ENCODE measurements at regions not wholly inside any gene's neighbourhood (a gene's known extent, or its start where the extent isn't known, plus 50 kb on each side); places are given as distances from the start of the nearest gene placed in this dataset.

DNA sequence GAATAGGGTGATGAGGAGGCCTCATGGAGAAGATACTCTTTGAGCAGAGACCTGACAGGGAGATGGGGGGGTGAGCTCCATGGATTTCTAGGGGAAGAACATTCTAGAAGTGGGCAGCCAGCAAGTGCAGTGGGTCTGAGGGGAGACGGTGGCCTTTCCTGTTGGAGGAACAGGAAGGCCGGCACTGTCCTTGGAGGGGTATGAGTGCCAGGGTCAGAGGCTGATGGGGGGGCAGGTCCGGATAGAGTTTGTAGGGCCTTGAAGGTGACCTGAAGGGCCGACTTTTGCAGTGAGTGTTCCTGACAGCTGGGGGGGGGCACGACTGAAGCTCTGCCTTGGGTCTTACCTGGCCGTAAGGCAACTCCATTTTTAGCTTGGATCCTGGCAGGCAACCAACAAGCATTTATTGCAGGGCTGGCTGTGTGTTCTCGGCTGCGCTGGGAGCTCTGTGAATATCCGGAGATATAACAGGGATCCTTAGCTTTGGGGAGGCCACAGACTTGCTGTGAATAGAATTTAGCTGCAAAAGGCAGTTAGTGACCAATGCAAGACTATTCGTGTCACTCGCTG lies 130.6 kb downstream of the MRPS6 start:
- TF ChIP-seq, protein P1, sequence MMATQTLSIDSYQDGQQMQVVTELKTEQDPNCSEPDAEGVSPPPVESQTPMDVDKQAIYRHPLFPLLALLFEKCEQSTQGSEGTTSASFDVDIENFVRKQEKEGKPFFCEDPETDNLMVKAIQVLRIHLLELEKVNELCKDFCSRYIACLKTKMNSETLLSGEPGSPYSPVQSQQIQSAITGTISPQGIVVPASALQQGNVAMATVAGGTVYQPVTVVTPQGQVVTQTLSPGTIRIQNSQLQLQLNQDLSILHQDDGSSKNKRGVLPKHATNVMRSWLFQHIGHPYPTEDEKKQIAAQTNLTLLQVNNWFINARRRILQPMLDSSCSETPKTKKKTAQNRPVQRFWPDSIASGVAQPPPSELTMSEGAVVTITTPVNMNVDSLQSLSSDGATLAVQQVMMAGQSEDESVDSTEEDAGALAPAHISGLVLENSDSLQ (IDR thresholded peaks at IDR 0.05), result no peak
- TF ChIP-seq HDGF (IDR thresholded peaks at IDR 0.05; ENCODE audit: borderline replicate concordance) (no peak), FOXA1 (IDR thresholded peaks at IDR 0.05) (no peak), ELF4 (IDR thresholded peaks at IDR 0.05) (no peak), SP1 (IDR thresholded peaks at IDR 0.05) (no peak), ARNT (IDR thresholded peaks at IDR 0.05) (no peak)
- POLR2A ChIA-PET, result no interaction called here
- no peak for DNase-seq (ENCODE audit: extremely low spot score)
- CTCF ChIA-PET, result interaction anchor here (0.9 kb wide), 1 partner anchor 75 kb away, joined by 3 read pairs; no protein-coding TSS in a partner anchor

DNA sequence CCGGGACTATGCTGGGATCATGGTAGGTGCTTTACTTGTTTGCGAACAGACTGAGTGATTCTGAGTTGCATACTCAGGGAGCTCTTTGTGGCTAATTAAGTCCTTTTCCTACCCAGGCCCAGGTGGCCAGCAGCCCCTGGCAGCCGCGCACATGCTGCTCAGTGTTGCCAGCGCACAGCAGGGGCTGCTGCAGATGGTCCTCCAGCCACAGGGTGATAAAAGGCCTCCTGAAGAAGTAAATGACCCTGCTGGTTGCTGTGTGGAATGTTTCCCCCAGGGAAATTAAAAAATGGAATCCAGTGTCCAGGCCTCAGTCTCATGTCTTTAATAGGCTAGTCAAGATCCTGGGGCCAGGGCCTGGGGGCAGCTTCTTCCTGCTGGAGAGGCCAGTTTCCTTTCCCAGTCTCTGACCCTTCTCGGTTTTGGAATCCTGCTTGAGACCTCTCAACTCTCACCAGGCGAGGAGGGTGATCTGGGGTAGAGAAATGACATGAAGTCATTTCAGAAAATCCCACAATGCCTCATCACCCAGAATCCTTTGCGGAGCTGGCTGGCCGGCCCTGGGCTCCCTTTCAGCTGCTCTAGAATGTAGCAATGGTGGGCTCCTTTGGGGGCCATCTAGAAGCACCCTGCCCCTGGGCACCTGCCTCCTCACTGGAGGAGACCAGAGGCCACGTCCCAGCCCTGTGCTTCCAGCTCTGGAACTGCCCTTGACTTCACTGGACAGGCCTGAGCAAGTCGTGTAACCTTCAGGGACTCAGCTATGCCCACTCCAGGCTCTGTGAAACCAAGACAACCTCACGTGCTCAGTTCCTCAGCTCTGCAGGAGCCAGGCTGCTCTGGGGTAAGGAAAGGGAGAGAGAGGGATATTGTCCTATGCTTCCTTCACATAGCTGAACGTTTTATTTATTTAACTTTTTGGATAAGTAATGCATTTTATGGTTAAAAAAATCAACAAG lies 131.4 kb downstream of the MRPS6 start:
- POLR2A ChIA-PET, result no interaction called here
- TF ChIP-seq CTBP1 (IDR thresholded peaks at IDR 0.05; ENCODE audit: borderline replicate concordance) (no peak), HDGF (IDR thresholded peaks at IDR 0.05; ENCODE audit: borderline replicate concordance) (no peak), ZNF384 (IDR thresholded peaks at IDR 0.05) (no peak), FOXK2 (IDR thresholded peaks at IDR 0.05) (no peak), SP1 (IDR thresholded peaks at IDR 0.05) (no peak)
- CTCF ChIA-PET, result interaction anchor here (0.7 kb wide), 1 partner anchor 103 kb away, joined by 5 read pairs; no protein-coding TSS in a partner anchor
- no peak for DNase-seq (ENCODE audit: extremely low spot score)

DNA sequence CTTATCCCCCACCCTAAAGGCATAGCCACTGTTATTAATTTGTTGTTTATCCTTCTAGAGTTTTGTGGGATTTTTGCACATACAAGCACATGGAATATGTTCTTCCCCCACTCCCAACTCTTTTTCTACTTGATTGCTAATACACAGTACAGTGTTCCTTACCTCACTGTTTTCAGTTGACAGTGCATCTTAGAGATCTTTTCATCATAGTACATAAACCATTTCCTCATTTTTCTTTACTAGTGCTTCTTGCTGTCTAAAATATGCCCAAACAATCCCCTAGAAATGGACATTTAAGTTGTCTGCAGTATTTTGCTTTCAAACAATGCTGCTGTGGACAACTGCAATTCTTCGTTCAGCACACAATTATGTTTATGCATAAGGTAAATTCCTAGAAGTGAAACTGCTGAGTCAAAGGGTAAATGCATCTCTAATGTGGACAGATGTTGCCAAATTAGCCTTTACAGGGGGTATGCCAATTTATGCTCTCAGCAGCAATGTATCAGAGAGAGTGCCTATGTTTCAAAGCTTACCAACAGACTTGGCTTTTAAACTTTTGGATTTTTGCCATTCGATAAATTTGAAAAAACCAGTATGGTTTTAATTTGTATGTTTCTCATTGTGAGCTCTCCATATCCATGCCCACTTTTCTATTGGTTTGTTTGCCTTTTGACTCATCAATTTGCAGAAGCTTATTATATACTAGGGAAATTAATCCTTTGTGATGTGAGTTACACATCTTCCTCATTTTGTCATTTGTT lies 132.6 kb downstream of the MRPS6 start:
- no peak for DNase-seq (ENCODE audit: extremely low spot score)
- TF ChIP-seq LEF1 (IDR thresholded peaks at IDR 0.05; ENCODE audit: borderline replicate concordance) (no peak), ZNF384 (IDR thresholded peaks at IDR 0.05) (no peak), FOXM1 (IDR thresholded peaks at IDR 0.05; ENCODE audit: borderline replicate concordance) (no peak), SUZ12 (IDR thresholded peaks at IDR 0.05) (no peak), TARDBP (IDR thresholded peaks at IDR 0.05) (no peak)
- TF ChIP-seq, protein P1 (IDR thresholded peaks at IDR 0.05), result no peak
- POLR2A ChIA-PET, result no interaction called here
- CTCF ChIA-PET, result interaction anchor here (0.8 kb wide), 1 partner anchor 396 kb away, joined by 3 read pairs; no protein-coding TSS in a partner anchor

DNA sequence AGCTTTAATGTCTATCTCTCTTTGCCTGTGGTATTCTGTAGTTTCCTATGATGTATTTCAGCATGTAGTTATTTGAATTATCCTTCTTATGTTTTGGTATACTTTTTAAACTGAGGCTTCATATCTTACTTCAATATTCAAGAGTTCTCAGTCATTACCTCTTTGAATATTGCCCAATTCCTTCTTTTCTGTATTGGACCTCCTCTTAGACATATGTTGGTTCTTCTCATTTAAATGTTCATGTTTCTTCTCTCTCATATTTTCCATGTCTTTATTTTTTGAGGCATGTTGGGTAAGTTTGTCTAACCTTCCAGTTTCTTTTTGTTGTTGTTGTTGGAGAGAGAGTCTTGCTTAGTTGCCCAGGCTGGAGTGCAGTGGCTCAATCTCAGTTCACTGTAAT lies 140.6 kb downstream of the MRPS6 start:
- POLR2A ChIA-PET, result no interaction called here
- no peak for DNase-seq (ENCODE audit: extremely low spot score)
- CTCF ChIA-PET, result no interaction called here
- TF ChIP-seq TARDBP (IDR thresholded peaks at IDR 0.05) (no peak), ELF4 (IDR thresholded peaks at IDR 0.05) (no peak), SUZ12 (IDR thresholded peaks at IDR 0.05) (no peak), FOXK2 (IDR thresholded peaks at IDR 0.05) (no peak), CTBP1 (IDR thresholded peaks at IDR 0.05; ENCODE audit: borderline replicate concordance) (no peak), SP1 (IDR thresholded peaks at IDR 0.05) (no peak), FOXA1 (IDR thresholded peaks at IDR 0.05) (no peak), FOXM1 (IDR thresholded peaks at IDR 0.05; ENCODE audit: borderline replicate concordance) (no peak), BHLHE40 (IDR thresholded peaks at IDR 0.05; ENCODE audit: borderline replicate concordance) (no peak), L3MBTL2 (conservative IDR thresholded peaks at IDR 0.05) (no peak), ARNT (IDR thresholded peaks at IDR 0.05) (no peak)
- TF ChIP-seq, protein P1 (IDR thresholded peaks at IDR 0.05), result no peak

DNA sequence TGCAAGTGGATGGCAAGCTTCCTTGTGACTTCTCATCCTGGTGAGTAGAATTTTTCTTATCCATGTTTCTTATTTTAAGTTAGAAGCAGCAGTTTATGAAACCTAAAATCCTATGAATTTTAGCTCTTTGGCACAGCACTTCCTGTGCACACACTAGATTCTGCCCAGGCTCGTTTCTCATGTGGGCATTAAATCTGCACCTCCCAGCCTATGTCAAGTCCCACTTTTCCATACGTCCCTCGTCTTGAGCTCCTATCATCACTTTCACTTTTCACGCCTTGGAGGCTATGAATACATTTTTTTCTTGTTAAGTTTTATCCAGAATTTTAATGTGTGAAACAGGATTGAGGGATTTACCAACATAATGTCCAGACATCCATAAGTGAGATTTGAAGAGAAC lies 142.1 kb downstream of the MRPS6 start:
- no peak for DNase-seq (ENCODE audit: extremely low spot score)
- no peak for TF ChIP-seq HDGF (IDR thresholded peaks at IDR 0.05; ENCODE audit: borderline replicate concordance)
- TF ChIP-seq SP1 (IDR thresholded peaks at IDR 0.05), result no peak
- no peak for TF ChIP-seq SUZ12 (IDR thresholded peaks at IDR 0.05)
- TF ChIP-seq, protein P1 (IDR thresholded peaks at IDR 0.05), result no peak
- TF ChIP-seq CTBP1 (IDR thresholded peaks at IDR 0.05; ENCODE audit: borderline replicate concordance), result no peak
- no peak for TF ChIP-seq ARNT (IDR thresholded peaks at IDR 0.05)
- TF ChIP-seq FOXA1 (IDR thresholded peaks at IDR 0.05), result no peak
- no peak for TF ChIP-seq ZNF384 (IDR thresholded peaks at IDR 0.05)
- TF ChIP-seq L3MBTL2 (conservative IDR thresholded peaks at IDR 0.05), result no peak
- no peak for TF ChIP-seq ELF4 (IDR thresholded peaks at IDR 0.05)
- no peak for TF ChIP-seq BHLHE40 (IDR thresholded peaks at IDR 0.05; ENCODE audit: borderline replicate concordance)
- no peak for TF ChIP-seq FOXK2 (IDR thresholded peaks at IDR 0.05)
- ChIA-PET POLR2A (no interaction called here), CTCF (no interaction called here)
